HCT116 (cell line): ENCODE measurements at regions not wholly inside any gene's neighbourhood (a gene's known extent, or its start where the extent isn't known, plus 50 kb on each side); places are given as distances from the start of the nearest gene placed in this dataset.

Experiments used
- ELF1 ChIP-seq: IDR thresholded peaks from 2 replicates; pipeline ENCODE4 v1.6.1; 2012; ENCODE audit warnings: low read depth, borderline replicate concordance
- EZH2phosphoT487 ChIP-seq: fragments of 200-600 bp; IDR thresholded peaks from 2 replicates; pipeline ENCODE4 v1.6.1; 2018; ENCODE audit warnings: antibody characterized with exemption, borderline replicate concordance
- POLR2A ChIP-seq: IDR thresholded peaks from 2 replicates; pipeline ENCODE4 v1.7.0; 2011; ENCODE audit warnings: borderline replicate concordance; ENCODE audit not compliant: insufficient read depth, insufficient read length; ENCODE audit errors: extremely low read depth
- SIN3A ChIP-seq: IDR thresholded peaks from 2 replicates; pipeline ENCODE4 v1.6.1; 2012; ENCODE audit warnings: low read depth
- TCF7L2 ChIP-seq: IDR thresholded peaks from 2 replicates; pipeline ENCODE4 v1.7.0; 2011; ENCODE audit warnings: borderline replicate concordance, inconsistent platforms; ENCODE audit not compliant: insufficient read depth, insufficient read length; ENCODE audit errors: extremely low read depth
- YY1 ChIP-seq: IDR thresholded peaks from 2 replicates; pipeline ENCODE4 v1.6.1; 2011; ENCODE audit warnings: low read length, low read depth, moderate library complexity, mild to moderate bottlenecking; ENCODE audit not compliant: insufficient replicate concordance; ENCODE audit errors: extremely low read depth
- TF ChIP-seq, protein P1 (sequence below): IDR thresholded peaks from 2 replicates; pipeline ENCODE4 v1.6.1; 2012; ENCODE audit warnings: low read depth
- TF ChIP-seq, protein P2 (sequence below), 3 experiments: fragments of 200-600 bp in 1 of 3; sonication (generic) in 1 of 3; IDR thresholded peaks in 2 of 3; conservative IDR thresholded peaks in 1 of 3; 2 replicates each; pipeline ENCODE4 v1.5.1; 2012 to 2017; ENCODE audit warnings: low read depth in 2 of 3, low read length in 2 of 3, antibody characterized with exemption in 1 of 3, borderline replicate concordance in 1 of 3, control low read depth in 1 of 3, mild to moderate bottlenecking in 1 of 3, mixed read lengths in 1 of 3, mixed run types in 1 of 3, moderate library complexity in 1 of 3; ENCODE audit not compliant: insufficient read depth in 1 of 3
- TF ChIP-seq, protein P3 (sequence below): IDR thresholded peaks from 2 replicates; pipeline ENCODE4 v1.6.1; 2012

DNA sequence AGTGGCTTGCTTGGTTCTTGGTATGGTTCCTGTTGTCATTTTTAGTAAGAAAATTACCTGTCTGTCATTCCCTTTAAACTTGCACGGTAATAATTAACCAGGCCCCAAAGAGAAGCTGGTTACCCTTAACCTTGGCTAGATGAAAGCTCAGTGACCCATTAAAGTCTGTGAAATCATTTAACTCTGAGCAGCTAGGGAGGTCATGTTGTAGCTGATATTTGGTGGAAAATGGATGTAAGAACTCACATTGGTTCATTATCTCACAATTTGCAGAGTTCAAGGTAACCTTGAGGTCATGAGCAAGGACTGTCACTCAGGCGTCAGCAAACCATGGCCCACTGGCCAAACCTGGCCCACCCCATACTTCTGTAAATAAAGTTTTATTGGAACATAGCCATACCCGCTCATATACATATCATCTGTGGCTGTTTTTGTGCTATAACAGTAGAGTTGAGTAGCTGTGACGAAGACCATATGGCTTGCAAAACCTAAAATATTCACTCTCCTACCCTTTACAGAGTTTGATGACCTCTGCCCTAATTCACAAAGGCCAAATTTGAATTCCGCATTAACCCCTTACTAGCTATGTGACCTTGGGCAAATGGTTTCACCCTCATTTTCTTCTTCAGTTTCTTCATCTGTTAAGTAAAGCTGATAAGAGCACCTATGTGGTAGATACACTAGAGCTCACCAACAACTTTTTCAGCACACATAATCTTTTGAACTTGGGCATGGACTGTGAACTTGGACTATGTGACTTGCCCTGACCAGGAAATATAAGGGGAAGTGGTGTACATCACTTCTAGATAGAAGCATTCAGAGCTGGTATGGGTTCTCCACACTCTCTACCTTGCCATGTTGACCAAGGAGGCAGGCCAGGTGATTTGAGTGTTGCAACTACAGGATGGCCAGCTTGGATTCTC lies 61.5 kb upstream of the CPEB4 start:
- TF ChIP-seq, protein P1, sequence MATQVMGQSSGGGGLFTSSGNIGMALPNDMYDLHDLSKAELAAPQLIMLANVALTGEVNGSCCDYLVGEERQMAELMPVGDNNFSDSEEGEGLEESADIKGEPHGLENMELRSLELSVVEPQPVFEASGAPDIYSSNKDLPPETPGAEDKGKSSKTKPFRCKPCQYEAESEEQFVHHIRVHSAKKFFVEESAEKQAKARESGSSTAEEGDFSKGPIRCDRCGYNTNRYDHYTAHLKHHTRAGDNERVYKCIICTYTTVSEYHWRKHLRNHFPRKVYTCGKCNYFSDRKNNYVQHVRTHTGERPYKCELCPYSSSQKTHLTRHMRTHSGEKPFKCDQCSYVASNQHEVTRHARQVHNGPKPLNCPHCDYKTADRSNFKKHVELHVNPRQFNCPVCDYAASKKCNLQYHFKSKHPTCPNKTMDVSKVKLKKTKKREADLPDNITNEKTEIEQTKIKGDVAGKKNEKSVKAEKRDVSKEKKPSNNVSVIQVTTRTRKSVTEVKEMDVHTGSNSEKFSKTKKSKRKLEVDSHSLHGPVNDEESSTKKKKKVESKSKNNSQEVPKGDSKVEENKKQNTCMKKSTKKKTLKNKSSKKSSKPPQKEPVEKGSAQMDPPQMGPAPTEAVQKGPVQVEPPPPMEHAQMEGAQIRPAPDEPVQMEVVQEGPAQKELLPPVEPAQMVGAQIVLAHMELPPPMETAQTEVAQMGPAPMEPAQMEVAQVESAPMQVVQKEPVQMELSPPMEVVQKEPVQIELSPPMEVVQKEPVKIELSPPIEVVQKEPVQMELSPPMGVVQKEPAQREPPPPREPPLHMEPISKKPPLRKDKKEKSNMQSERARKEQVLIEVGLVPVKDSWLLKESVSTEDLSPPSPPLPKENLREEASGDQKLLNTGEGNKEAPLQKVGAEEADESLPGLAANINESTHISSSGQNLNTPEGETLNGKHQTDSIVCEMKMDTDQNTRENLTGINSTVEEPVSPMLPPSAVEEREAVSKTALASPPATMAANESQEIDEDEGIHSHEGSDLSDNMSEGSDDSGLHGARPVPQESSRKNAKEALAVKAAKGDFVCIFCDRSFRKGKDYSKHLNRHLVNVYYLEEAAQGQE = no peak
- TF ChIP-seq, protein P2, sequence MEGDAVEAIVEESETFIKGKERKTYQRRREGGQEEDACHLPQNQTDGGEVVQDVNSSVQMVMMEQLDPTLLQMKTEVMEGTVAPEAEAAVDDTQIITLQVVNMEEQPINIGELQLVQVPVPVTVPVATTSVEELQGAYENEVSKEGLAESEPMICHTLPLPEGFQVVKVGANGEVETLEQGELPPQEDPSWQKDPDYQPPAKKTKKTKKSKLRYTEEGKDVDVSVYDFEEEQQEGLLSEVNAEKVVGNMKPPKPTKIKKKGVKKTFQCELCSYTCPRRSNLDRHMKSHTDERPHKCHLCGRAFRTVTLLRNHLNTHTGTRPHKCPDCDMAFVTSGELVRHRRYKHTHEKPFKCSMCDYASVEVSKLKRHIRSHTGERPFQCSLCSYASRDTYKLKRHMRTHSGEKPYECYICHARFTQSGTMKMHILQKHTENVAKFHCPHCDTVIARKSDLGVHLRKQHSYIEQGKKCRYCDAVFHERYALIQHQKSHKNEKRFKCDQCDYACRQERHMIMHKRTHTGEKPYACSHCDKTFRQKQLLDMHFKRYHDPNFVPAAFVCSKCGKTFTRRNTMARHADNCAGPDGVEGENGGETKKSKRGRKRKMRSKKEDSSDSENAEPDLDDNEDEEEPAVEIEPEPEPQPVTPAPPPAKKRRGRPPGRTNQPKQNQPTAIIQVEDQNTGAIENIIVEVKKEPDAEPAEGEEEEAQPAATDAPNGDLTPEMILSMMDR (IDR thresholded peaks at IDR 0.05 in 2 of 3, conservative IDR thresholded peaks at IDR 0.05 in 1 of 3; ENCODE audit: borderline replicate concordance in 1 of 3, insufficient read depth in 1 of 3, low read depth in 2 of 3, low read length in 2 of 3) = no peak
- TF ChIP-seq POLR2A = no peak
- TF ChIP-seq, protein P3, sequence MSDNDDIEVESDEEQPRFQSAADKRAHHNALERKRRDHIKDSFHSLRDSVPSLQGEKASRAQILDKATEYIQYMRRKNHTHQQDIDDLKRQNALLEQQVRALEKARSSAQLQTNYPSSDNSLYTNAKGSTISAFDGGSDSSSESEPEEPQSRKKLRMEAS = no peak
- no peak for TF ChIP-seq EZH2phosphoT487
- TF ChIP-seq YY1 = no peak
- TF ChIP-seq SIN3A = no peak
- TF ChIP-seq TCF7L2 = no peak
- TF ChIP-seq ELF1 = no peak
